ENCODE measurements at regions not wholly inside any gene's neighbourhood (a gene's known extent, or its start where the extent isn't known, plus 50 kb on each side); places are given as distances from the start of the nearest gene placed in this dataset.

GRCh38 chr3:72553298-72553697 is 294.9 kb downstream of the SHQ1 start:
- H3K4me3 ChIP-seq (ENCODE audit: low read depth, low read length): no peak overlapping the region
- no peak for TF ChIP-seq CTCF (conservative IDR thresholded peaks at IDR 0.05; ENCODE audit: low read depth, low read length)
- no peak for DNase-seq (ENCODE audit: low read depth)

GRCh38 chr3:72550582-72551262 is 297.5 kb downstream of the SHQ1 start:
- TF ChIP-seq CTCF (conservative IDR thresholded peaks at IDR 0.05; ENCODE audit: low read depth, low read length): no peak
- peak; percentile 14 for DNase-seq (ENCODE audit: low read depth)
- H3K4me3 ChIP-seq (ENCODE audit: low read depth, low read length): no peak overlapping the region

GRCh38 chr3:72549761-72550581 is 298.3 kb downstream of the SHQ1 start:
- no peak for DNase-seq (ENCODE audit: low read depth)
- TF ChIP-seq CTCF (conservative IDR thresholded peaks at IDR 0.05; ENCODE audit: low read depth, low read length): no peak
- no peak overlapping the region for H3K4me3 ChIP-seq (ENCODE audit: low read depth, low read length)

DNA sequence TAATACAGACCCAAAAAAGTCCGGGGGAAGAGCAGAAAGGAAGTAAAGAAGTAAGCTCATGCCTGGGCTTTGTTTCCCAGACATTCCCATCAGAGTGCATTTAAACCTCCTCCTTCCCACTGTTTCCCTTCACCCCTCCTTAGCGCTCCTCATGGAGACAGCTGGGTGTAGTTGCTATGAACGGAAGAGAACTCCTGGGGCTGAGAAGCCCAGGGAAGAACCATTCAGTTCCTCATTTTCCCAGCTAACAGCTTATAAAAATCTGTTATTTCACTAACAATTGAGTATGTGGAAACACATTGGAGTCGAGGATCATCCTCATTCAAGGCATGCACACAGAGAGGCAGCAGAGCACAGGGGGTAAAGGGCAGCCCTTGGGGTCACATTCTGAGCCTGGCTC is 299.3 kb downstream of the SHQ1 start:
- H3K4me3 ChIP-seq (ENCODE audit: low read depth, low read length): no peak overlapping the region

DNA sequence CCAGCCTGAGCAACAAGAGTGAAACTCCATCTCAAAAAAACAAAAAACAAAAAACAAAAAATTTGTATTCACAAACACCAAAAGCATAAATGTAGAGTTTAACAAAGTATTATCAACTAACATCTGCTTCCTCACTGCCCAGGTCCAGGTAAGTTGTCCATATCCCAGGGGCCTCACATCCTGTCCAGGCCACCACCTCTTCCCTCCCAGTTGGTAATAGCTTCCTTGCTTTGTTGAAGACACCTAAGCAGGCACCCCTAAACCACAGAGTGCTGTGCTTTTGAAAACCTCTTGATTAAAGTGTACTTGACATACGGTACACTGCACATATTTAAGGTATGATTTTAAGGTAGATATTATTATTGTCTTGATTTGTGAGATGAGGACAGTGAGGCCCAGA is 299.8 kb downstream of the SHQ1 start:
- no peak for TF ChIP-seq CTCF (conservative IDR thresholded peaks at IDR 0.05; ENCODE audit: low read depth, low read length)
- DNase-seq (ENCODE audit: low read depth): no peak
- H3K4me3 ChIP-seq (ENCODE audit: low read depth, low read length): no peak overlapping the region

More for the DNA sequence above, 299.3 kb downstream of the SHQ1 start:
- no peak for DNase-seq (ENCODE audit: low read depth)
- TF ChIP-seq CTCF (conservative IDR thresholded peaks at IDR 0.05; ENCODE audit: low read depth, low read length): no peak

DNA sequence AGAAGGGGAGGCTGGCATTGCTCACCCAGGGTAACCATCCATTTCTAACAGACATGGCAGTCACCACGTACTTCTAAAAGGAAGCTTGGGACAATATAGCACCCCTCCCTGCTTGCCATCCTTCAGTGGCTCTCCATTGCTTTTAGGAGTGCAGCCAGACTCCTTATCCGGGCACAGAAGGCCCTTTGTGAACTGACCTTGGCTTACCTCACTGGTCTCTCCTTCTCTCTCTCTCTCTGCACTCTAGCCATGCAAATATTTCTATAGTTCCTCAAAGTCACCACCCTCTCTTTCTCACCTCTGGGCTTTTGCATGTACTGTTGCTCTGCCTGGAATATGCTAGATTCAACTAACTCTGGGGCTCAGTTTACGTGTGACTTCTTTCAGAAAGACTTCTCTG is 301.1 kb downstream of the SHQ1 start:
- no peak for TF ChIP-seq CTCF (conservative IDR thresholded peaks at IDR 0.05; ENCODE audit: low read depth, low read length)
- no peak overlapping the region for H3K4me3 ChIP-seq (ENCODE audit: low read depth, low read length)
- DNase-seq (ENCODE audit: low read depth): no peak

All from choroid plexus epithelial cell (primary cell).